NCI-H2171 (cell line): ENCODE measurements at regions not wholly inside any gene's neighbourhood (a gene's known extent, or its start where the extent isn't known, plus 50 kb on each side); places are given as distances from the start of the nearest gene placed in this dataset.

Source experiments
- DNase-seq: peaks from one replicate; lab custom pipeline; 2025; lab: John Stamatoyannopoulos, UW

GRCh38 chr21:23732776-23733175 lies 1874.5 kb downstream of the MRPL39 start:
- no peak for DNase-seq

- DNase-seq, result no peak
Observed at GRCh38 chr21:23729331-23729730, 1878.0 kb downstream of the MRPL39 start.

- DNase-seq, result no peak
Observed at GRCh38 chr21:23725576-23725975, 1881.7 kb downstream of the MRPL39 start.

- DNase-seq, result no peak
Observed at GRCh38 chr21:23718446-23719285, 1888.6 kb downstream of the MRPL39 start.

- no peak for DNase-seq
Observed at GRCh38 chr21:23712166-23712565, 1895.1 kb downstream of the MRPL39 start.

- no peak for DNase-seq
Observed at GRCh38 chr21:23706431-23706830, 1900.8 kb downstream of the MRPL39 start.

- DNase-seq, result no peak
Observed at GRCh38 chr21:23699402-23699801, 1907.9 kb downstream of the MRPL39 start.

- DNase-seq, result no peak
Observed at GRCh38 chr21:23698619-23699018, 1908.7 kb downstream of the MRPL39 start.

- no peak for DNase-seq
Observed at GRCh38 chr21:23695443-23695842, 1911.8 kb downstream of the MRPL39 start.

GRCh38 chr21:23694390-23694789 lies 1912.9 kb downstream of the MRPL39 start:
- no peak for DNase-seq

- DNase-seq, result no peak
Observed at GRCh38 chr21:23690316-23690715, 1917.0 kb downstream of the MRPL39 start.

GRCh38 chr21:23686737-23687523 lies 1920.4 kb downstream of the MRPL39 start:
- DNase-seq, result no peak

GRCh38 chr21:23684431-23684830 lies 1922.8 kb downstream of the MRPL39 start:
- DNase-seq, result no peak

GRCh38 chr21:23664193-23664694 lies 1943.0 kb downstream of the MRPL39 start:
- no peak for DNase-seq

GRCh38 chr21:23660560-23660959 lies 1946.7 kb downstream of the MRPL39 start:
- no peak for DNase-seq

GRCh38 chr21:23644768-23645167 lies 1962.5 kb downstream of the MRPL39 start:
- no peak for DNase-seq

- DNase-seq, result no peak
Observed at GRCh38 chr21:23639721-23640120, 1967.6 kb downstream of the MRPL39 start.

GRCh38 chr21:23638131-23638695 lies 1969.1 kb downstream of the MRPL39 start:
- no peak for DNase-seq

GRCh38 chr21:23633447-23633940 lies 1973.8 kb downstream of the MRPL39 start:
- DNase-seq, result no peak

GRCh38 chr21:23624281-23624680 lies 1983.0 kb downstream of the MRPL39 start:
- no peak for DNase-seq

GRCh38 chr21:23613014-23613413 lies 1994.3 kb downstream of the MRPL39 start:
- no peak for DNase-seq

- DNase-seq, result no peak
Observed at GRCh38 chr21:23612210-23612609, 1995.1 kb downstream of the MRPL39 start.
